CD14-positive monocyte (primary cell): ENCODE measurements at regions not wholly inside any gene's neighbourhood (a gene's known extent, or its start where the extent isn't known, plus 50 kb on each side); places are given as distances from the start of the nearest gene placed in this dataset.
"Not testable (repeated sequence)": the region's sequence is repeated elsewhere in the genome, so short reads cannot be mapped to it uniquely, and the experiment has no call there.

Experiments used
- DNase-seq, 3 donors: peaks; one replicate each; pipeline ENCODE4 v3.0.0-alpha.2; 2011 to 2022
- H2AFZ ChIP-seq: 2 replicates; pipeline ENCODE4 v1.6.0; 2012; ENCODE audit warnings: mild to moderate bottlenecking, low read depth, low read length, inconsistent platforms; ENCODE audit not compliant: insufficient read depth, poor library complexity, severe bottlenecking
- H3K27ac ChIP-seq, 2 donors: 1 replicate in 1 of 2; 2 replicates in 1 of 2; pipeline ENCODE4 v1.5.1; 2012 to 2013; ENCODE audit warnings: low read length in 2 of 2, control low read depth in 1 of 2, inconsistent platforms in 1 of 2, low read depth in 1 of 2, mild to moderate bottlenecking in 1 of 2
- H3K27me3 ChIP-seq, 2 donors: one replicate each; pipeline versions ENCODE4 v1.6.0 to v1.6.1; 2011 to 2013; ENCODE audit warnings: low read length in 2 of 2; ENCODE audit not compliant: control insufficient read depth in 2 of 2, insufficient read depth in 2 of 2
- H3K36me3 ChIP-seq, 2 donors: replicated peaks in 1 of 2; 1 replicate in 1 of 2; 2 replicates in 1 of 2; pipeline versions ENCODE4 v1.5.1 to v1.6.1; 2012 to 2013; ENCODE audit warnings: low read length in 2 of 2, control low read depth in 1 of 2, inconsistent platforms in 1 of 2, mild to moderate bottlenecking in 1 of 2; ENCODE audit not compliant: insufficient read depth in 2 of 2, control insufficient read depth in 1 of 2
- H3K4me1 ChIP-seq, 2 donors: 1 replicate in 1 of 2; 2 replicates in 1 of 2; pipeline versions ENCODE4 v1.5.1 to v1.6.1; 2012 to 2013; ENCODE audit warnings: low read length in 2 of 2, control low read depth in 1 of 2, inconsistent platforms in 1 of 2, mild to moderate bottlenecking in 1 of 2, moderate library complexity in 1 of 2; ENCODE audit not compliant: insufficient read depth in 2 of 2, control insufficient read depth in 1 of 2
- H3K4me2 ChIP-seq: replicated peaks from 2 replicates; pipeline ENCODE3; 2012; ENCODE audit warnings: low read length, moderate library complexity, mild to moderate bottlenecking; ENCODE audit not compliant: poor library complexity, severe bottlenecking; ENCODE audit errors: extremely low read depth
- H3K4me3 ChIP-seq, 3 experiments: fragments of 200-600 bp in 1 of 3; sonication (generic) in 1 of 3; replicated peaks in 1 of 3; 1 replicate in 2 of 3; 2 replicates in 1 of 3; pipeline ENCODE4 v1.5.1; 2011 to 2013; ENCODE audit warnings: low read length in 3 of 3, mild to moderate bottlenecking in 3 of 3, control low read depth in 2 of 3, low read depth in 2 of 3, inconsistent platforms in 1 of 3, moderate library complexity in 1 of 3
- H3K79me2 ChIP-seq: 2 replicates; pipeline ENCODE4 v1.6.0; 2012; ENCODE audit warnings: mild to moderate bottlenecking, control low read depth, inconsistent platforms, low read length, moderate library complexity; ENCODE audit not compliant: insufficient read depth
- H3K9ac ChIP-seq: 2 replicates; pipeline ENCODE4 v1.6.0; 2017; ENCODE audit warnings: low read length, mild to moderate bottlenecking; ENCODE audit not compliant: insufficient read depth, poor library complexity, severe bottlenecking
- H3K9me3 ChIP-seq, 2 donors: replicated peaks in 1 of 2; 1 replicate in 1 of 2; 2 replicates in 1 of 2; pipeline versions ENCODE4 v1.5.1 to v1.6.1; 2012 to 2013; ENCODE audit warnings: low read length in 2 of 2, control low read depth in 1 of 2; ENCODE audit not compliant: control insufficient read depth in 1 of 2, insufficient read depth in 1 of 2
- H4K20me1 ChIP-seq: 2 replicates; pipeline ENCODE4 v1.6.0; 2012; ENCODE audit warnings: mild to moderate bottlenecking, low read length, control low read depth, moderate library complexity; ENCODE audit not compliant: insufficient read depth
- H3K27ac Mint-ChIP-seq, 7 donors: one replicate each; pipeline ENCODE4 v1.8.0; 2020; ENCODE audit warnings: mild to moderate bottlenecking in 7 of 7, mixed read lengths in 7 of 7, moderate library complexity in 6 of 7, inconsistent platforms in 2 of 7
- H3K27me3 Mint-ChIP-seq, 3 donors: one replicate each; pipeline ENCODE4 v1.8.0; 2021 to 2022; ENCODE audit warnings: low read depth in 3 of 3, mild to moderate bottlenecking in 3 of 3, mixed read lengths in 3 of 3, moderate library complexity in 3 of 3, inconsistent platforms in 1 of 3
- H3K36me3 Mint-ChIP-seq, 2 donors: one replicate each; pipeline ENCODE4 v1.8.0; 2020; ENCODE audit warnings: mixed read lengths in 2 of 2, inconsistent platforms in 1 of 2, mild to moderate bottlenecking in 1 of 2
- H3K4me1 Mint-ChIP-seq: one replicate; pipeline ENCODE4 v1.8.0; 2020; ENCODE audit warnings: mild to moderate bottlenecking, mixed read lengths
- H3K4me3 Mint-ChIP-seq, 2 donors: one replicate each; pipeline ENCODE4 v1.8.0; 2020; ENCODE audit warnings: mild to moderate bottlenecking in 2 of 2, mixed read lengths in 2 of 2, moderate library complexity in 1 of 2
- H3K9me3 Mint-ChIP-seq, 7 donors: one replicate each; pipeline ENCODE4 v1.8.0; 2020 to 2022; ENCODE audit warnings: mixed read lengths in 7 of 7, mild to moderate bottlenecking in 6 of 7, moderate library complexity in 6 of 7, inconsistent platforms in 2 of 7
- WGBS: methylation state at CpG from one replicate; pipeline ENCODE4 v1.1.5; 2013; ENCODE audit warnings: missing lambda C conversion rate; ENCODE audit not compliant: insufficient coverage; 5-methylcytosine and 5-hydroxymethylcytosine counted together
- intact Hi-C, 2 donors: fragments of 100-400 bp; cut with micrococcal nuclease; formaldehyde crosslinking; loops; one replicate each; pipeline versions ENCODE4 v1.15.0 to v1.15.1; 2023
- TF ChIP-seq, protein P1 (sequence below): fragments of 200-600 bp; IDR thresholded peaks from one replicate; pipeline ENCODE4 v1.8.0; 2022; ENCODE audit warnings: antibody characterized with exemption, mild to moderate bottlenecking

DNA sequence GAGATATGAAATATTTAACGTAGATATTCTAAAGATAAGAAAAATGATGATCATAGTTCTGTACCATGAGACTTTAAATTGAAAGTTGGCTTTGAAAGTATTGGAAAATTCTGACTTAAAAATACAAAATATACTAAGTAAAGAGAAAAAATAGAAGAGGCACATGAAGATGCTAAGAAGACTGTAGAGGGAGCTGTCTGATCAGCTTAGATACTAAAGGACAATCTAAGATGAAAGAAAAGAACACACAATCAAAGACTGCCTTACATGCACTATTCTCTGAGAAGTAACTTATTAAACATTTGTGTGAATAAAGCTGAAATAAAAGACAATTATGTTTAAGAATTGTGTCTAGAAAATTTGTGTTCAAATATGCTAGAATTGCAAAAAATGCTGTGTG is 55.1 kb downstream of the RBMXL2 start:
- no peak for DNase-seq
- H3K4me3 ChIP-seq: no peak overlapping the region
- H3K4me1 Mint-ChIP-seq: no peaks in the 10 kb centered on the region

DNA sequence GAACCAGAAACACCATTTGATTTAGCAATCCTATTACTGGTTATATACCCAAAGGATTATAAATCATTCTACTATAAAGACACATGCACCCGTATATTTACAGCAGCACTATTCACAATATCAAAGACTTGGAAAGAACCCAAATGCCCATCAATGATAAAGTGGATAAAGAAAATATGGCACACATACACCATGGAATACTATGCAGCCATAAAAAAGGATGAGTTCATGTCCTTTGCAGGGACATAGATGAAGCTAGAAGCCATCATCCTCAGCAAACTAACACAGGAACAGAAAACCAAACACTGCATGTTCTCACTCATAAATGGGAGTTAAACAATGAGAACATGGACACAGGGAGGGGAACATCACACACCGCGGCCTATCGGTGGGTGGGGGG is 61.3 kb downstream of the RBMXL2 start:
- H3K4me1 ChIP-seq, H3K9me3 ChIP-seq, H3K4me3 Mint-ChIP-seq, H3K27ac Mint-ChIP-seq, H3K79me2 ChIP-seq, H3K4me3 ChIP-seq, intact Hi-C loops, H3K36me3 ChIP-seq, H3K4me1 Mint-ChIP-seq, H3K27me3 Mint-ChIP-seq, H3K9ac ChIP-seq, H3K4me2 ChIP-seq, H4K20me1 ChIP-seq, H2AFZ ChIP-seq, H3K36me3 Mint-ChIP-seq, H3K27me3 ChIP-seq, DNase-seq, H3K27ac ChIP-seq: not testable (repeated sequence)
- no CpG with 5 or more reads among the region's 4 CpGs for WGBS
- H3K9me3 Mint-ChIP-seq: peaks cover 0 to 15% (median 12%) of the 10 kb centered on the region in 7 donors

More for the DNA sequence above, 55.1 kb downstream of the RBMXL2 start:
- Histone ChIP-seq H3K4me1 (no peaks in the 10 kb centered on the region), H3K9ac (no peak overlapping the region), H3K79me2 (no peaks in the 10 kb centered on the region), H3K27ac (no peak overlapping the region), H3K27me3 (no peaks in the 10 kb centered on the region), H2AFZ (no peak overlapping the region), H4K20me1 (no peaks in the 10 kb centered on the region), H3K36me3 (no peaks in the 10 kb centered on the region), H3K4me2 (no peak overlapping the region), H3K9me3 (no peaks in the 10 kb centered on the region)
- Mint-ChIP-seq H3K27me3 (peaks cover 0 to 3% (median 2%) of the 10 kb centered on the region in 3 donors), H3K9me3 (peaks cover 0 to 12% (median 7%) of the 10 kb centered on the region in 7 donors), H3K36me3 (no peaks in the 10 kb centered on the region), H3K4me3 (no peak overlapping the region), H3K27ac (no peak overlapping the region)
- TF ChIP-seq, protein P1, sequence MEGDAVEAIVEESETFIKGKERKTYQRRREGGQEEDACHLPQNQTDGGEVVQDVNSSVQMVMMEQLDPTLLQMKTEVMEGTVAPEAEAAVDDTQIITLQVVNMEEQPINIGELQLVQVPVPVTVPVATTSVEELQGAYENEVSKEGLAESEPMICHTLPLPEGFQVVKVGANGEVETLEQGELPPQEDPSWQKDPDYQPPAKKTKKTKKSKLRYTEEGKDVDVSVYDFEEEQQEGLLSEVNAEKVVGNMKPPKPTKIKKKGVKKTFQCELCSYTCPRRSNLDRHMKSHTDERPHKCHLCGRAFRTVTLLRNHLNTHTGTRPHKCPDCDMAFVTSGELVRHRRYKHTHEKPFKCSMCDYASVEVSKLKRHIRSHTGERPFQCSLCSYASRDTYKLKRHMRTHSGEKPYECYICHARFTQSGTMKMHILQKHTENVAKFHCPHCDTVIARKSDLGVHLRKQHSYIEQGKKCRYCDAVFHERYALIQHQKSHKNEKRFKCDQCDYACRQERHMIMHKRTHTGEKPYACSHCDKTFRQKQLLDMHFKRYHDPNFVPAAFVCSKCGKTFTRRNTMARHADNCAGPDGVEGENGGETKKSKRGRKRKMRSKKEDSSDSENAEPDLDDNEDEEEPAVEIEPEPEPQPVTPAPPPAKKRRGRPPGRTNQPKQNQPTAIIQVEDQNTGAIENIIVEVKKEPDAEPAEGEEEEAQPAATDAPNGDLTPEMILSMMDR: no peak
- WGBS: no CpG with 5 or more reads among the region's 1 CpG
- intact Hi-C loops: no loop called here
